Activated CD8-positive, alpha-beta memory T cell treated with anti-CD3 and anti-CD28 coated beads, Interleukin-2, amount 50 U/mL, for 48 hours (primary cell): ENCODE measurements at regions not wholly inside any gene's neighbourhood (a gene's known extent, or its start where the extent isn't known, plus 50 kb on each side); places are given as distances from the start of the nearest gene placed in this dataset.

Experiments used
- DNase-seq: peaks from one replicate; pipeline ENCODE4 v3.0.0-alpha.2; 2020

- no peak for DNase-seq
Measured at GRCh38 chr1:208523007-208523406, 278.8 kb upstream of the PLXNA2 start.

GRCh38 chr1:208524376-208524775 lies 280.2 kb upstream of the PLXNA2 start:
- DNase-seq = no peak

- no peak for DNase-seq
Measured at GRCh38 chr1:208524925-208525324, 280.7 kb upstream of the PLXNA2 start.

- no peak for DNase-seq
Measured at GRCh38 chr1:208525417-208525816, 281.2 kb upstream of the PLXNA2 start.

- DNase-seq = no peak
Measured at GRCh38 chr1:208526613-208527125, 282.5 kb upstream of the PLXNA2 start.

GRCh38 chr1:208527156-208527555 lies 283.0 kb upstream of the PLXNA2 start:
- no peak for DNase-seq

GRCh38 chr1:208528578-208529240 lies 284.5 kb upstream of the PLXNA2 start:
- DNase-seq = no peak

GRCh38 chr1:208531003-208531750 lies 287.0 kb upstream of the PLXNA2 start:
- no peak for DNase-seq

- DNase-seq = no peak
Measured at GRCh38 chr1:208533746-208534598, 289.8 kb upstream of the PLXNA2 start.

- no peak for DNase-seq
Measured at GRCh38 chr1:208534599-208534897, 290.4 kb upstream of the PLXNA2 start.

GRCh38 chr1:208534979-208535378 lies 290.8 kb upstream of the PLXNA2 start:
- DNase-seq = no peak

GRCh38 chr1:208535511-208535910 lies 291.3 kb upstream of the PLXNA2 start:
- DNase-seq = no peak

GRCh38 chr1:208536212-208536611 lies 292.0 kb upstream of the PLXNA2 start:
- no peak for DNase-seq

GRCh38 chr1:208537198-208537597 lies 293.0 kb upstream of the PLXNA2 start:
- DNase-seq = no peak

- DNase-seq = no peak
Measured at GRCh38 chr1:208538078-208538477, 293.9 kb upstream of the PLXNA2 start.

- DNase-seq = no peak
Measured at GRCh38 chr1:208538587-208538986, 294.4 kb upstream of the PLXNA2 start.

- no peak for DNase-seq
Measured at GRCh38 chr1:208540724-208541123, 296.5 kb upstream of the PLXNA2 start.

- no peak for DNase-seq
Measured at GRCh38 chr1:208541225-208541855, 297.2 kb upstream of the PLXNA2 start.

- no peak for DNase-seq
Measured at GRCh38 chr1:208542309-208542708, 298.1 kb upstream of the PLXNA2 start.

GRCh38 chr1:208544053-208544452 lies 299.9 kb upstream of the PLXNA2 start:
- no peak for DNase-seq

- no peak for DNase-seq
Measured at GRCh38 chr1:208544794-208545193, 300.6 kb upstream of the PLXNA2 start.

GRCh38 chr1:208551024-208551423 lies 306.8 kb upstream of the PLXNA2 start:
- no peak for DNase-seq

GRCh38 chr1:208551633-208552320 lies 307.6 kb upstream of the PLXNA2 start:
- no peak for DNase-seq
